Caki2 (cell line): ENCODE measurements at regions not wholly inside any gene's neighbourhood (a gene's known extent, or its start where the extent isn't known, plus 50 kb on each side); places are given as distances from the start of the nearest gene placed in this dataset.
A peak's percentile ranks its signal among the peaks of the same experiment; 100 is the strongest.
"Not testable (repeated sequence)": the region's sequence is repeated elsewhere in the genome, so short reads cannot be mapped to it uniquely, and the experiment has no call there.

Experiments
- DNase-seq: peaks from one replicate; pipeline ENCODE4 v3.0.0-alpha.2; 2015; ENCODE audit warnings: low read depth
- in situ Hi-C: cut with HindIII; loops from 2 replicates; pipeline ENCODE4 v1.10.0; 2016; ENCODE audit warnings: low sequenced_read_pairs, low pct_unique_long_range_greater_than_20kb, mixed read lengths

DNA sequence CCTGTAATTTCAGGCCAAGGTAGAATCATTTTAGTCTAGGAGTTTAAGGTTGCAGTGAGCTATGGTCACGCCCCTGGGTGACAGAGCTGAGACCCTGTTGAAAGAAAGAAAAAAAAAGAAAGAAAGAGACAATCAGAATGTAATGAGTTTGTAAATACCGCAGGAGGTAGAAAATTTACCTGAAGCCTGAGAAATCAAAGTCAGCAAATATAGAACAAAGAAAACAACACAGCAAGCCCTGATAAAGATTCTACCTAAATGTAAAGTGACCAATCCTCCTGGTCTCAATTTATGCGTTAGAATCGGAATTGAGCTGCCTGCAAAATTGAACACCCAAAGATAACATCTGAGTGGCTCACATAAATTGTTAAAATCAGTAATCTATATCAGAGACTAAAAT lies 146.5 kb upstream of the ZNF184 start:
- in situ Hi-C loops: no loop called here
- no peak for DNase-seq

DNA sequence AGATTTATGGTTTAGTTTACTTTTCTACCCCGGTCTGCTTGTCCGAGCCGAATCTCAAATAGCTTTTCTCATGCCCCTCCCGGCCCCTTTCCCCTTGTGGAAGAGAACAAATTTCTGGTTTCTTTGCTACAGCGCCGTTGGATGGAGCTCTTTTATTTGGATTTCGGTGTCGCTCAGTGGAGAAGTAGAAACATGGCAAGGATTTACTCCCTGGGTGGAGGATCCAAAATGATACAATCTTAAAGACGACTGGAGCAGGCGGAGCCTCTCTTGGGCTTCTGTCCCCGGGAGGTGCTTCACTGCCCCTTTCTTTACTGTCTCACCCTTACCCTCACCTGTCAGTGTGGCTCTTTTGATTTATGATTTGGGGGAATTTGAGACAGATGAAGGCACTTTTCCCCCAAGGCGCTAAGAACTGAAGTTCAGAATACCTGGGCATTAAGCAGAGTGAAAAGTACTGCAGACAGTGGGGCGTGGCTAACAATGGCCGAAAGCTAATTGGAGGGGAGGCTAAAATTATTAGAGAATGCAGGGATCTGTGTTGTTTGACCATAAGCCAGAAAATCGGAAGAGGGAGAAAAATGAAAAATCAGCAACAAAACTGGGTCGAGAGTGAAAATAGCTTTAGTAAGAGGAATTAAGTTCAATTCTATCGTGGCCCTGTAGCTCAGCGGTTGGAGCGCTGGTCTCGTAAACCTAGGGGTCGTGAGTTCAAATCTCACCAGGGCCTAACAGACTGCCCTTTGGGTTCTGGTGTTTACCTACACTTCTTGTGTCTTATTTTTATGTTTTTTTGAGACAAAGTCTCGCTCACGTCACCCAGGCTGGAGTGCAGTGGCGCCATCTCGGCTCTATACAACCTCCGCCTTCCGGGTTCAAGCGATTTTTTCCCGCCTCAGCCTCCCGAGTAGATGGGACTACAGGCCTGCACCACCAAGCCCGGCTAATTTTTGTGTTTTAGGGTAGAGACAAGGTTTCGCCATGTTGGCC lies 145.1 kb upstream of the ZNF184 start:
- peak; percentile 74 for DNase-seq
- in situ Hi-C loops: no loop called here

DNA sequence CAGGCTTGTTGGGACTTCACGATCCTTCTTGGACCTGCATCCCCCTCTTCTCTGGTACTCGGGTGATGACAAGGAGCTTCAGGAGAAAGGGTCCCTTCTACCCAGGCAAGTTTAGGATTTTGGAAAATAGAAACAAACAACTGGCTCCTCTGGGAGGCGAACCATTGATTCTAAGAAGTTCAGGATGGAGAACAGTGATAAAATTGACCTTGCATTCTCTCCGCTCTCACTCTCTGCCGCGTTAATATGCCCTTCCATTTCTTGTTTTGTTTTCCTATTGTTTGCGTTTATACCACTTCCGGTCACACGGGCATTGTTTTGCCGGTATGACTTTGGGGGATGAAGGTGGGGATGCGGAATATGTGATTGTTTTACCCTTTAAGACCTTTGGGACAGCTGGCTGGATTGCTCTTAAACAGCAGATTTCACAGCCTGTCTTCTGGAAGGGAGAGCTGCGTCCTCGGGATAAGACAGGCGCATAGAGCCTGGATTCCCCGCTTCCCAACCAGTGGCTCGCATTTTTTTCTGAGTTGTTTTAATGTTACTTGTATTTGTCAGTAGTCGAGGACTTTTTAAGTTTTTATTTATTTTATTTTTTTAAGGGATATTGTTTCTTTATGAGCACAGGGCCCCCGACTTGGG lies 144.3 kb upstream of the ZNF184 start:
- DNase-seq: peak; percentile 46
- in situ Hi-C loops: no loop called here

DNA sequence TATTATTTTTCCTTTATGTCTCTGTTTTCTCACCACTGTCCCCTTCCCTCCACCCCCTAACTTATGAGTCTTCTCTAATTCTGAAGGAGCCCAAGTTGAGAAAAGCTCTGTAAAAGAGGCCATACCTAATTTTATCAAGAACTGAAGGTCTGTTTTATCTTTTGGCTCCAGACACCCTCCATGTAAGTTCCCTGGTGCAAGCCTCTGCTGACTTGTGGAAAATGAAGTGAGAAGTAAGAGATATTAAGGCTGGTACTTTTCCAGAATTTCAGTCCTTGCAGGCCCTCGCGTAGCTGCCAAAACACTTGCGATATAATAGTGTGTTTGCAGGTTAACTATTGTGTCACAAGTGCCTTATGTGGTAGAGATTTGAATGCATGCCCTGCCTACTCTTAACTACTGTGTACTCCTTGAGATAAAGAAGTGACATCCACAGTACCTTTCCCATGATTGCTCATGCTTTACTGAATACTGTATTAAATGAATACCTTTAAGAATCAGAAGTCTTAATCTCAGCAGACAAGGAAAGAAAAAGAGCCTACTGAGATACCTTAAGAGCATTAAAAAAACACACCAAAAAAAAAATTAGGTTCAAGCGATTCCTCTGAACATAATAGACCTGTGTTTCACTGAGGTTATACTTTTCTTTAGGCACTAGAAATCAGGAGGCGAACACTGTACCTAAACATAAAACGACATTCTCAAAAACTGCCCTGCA lies 143.6 kb upstream of the ZNF184 start:
- in situ Hi-C loops: no loop called here
- DNase-seq: no peak

DNA sequence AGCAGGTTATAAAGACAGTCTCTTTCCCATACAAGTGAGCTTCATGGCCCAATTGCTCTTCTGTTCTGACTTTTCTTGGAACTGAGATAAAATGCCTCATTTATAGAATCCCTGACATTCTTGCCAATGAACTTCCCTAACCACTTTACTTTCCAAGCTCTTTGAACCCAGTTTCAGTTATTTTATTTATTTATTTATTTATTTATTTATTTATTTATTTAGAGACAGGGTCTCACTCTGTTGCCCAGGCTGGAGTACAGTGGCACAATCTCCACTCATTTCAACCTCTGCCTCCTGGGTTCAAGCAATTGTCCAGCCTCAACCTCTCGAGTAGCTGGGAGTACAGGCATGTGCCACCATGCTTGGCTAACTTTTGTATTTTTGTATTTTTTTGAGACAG lies 138.5 kb upstream of the ZNF184 start:
- in situ Hi-C loops: no loop called here
- no peak for DNase-seq

DNA sequence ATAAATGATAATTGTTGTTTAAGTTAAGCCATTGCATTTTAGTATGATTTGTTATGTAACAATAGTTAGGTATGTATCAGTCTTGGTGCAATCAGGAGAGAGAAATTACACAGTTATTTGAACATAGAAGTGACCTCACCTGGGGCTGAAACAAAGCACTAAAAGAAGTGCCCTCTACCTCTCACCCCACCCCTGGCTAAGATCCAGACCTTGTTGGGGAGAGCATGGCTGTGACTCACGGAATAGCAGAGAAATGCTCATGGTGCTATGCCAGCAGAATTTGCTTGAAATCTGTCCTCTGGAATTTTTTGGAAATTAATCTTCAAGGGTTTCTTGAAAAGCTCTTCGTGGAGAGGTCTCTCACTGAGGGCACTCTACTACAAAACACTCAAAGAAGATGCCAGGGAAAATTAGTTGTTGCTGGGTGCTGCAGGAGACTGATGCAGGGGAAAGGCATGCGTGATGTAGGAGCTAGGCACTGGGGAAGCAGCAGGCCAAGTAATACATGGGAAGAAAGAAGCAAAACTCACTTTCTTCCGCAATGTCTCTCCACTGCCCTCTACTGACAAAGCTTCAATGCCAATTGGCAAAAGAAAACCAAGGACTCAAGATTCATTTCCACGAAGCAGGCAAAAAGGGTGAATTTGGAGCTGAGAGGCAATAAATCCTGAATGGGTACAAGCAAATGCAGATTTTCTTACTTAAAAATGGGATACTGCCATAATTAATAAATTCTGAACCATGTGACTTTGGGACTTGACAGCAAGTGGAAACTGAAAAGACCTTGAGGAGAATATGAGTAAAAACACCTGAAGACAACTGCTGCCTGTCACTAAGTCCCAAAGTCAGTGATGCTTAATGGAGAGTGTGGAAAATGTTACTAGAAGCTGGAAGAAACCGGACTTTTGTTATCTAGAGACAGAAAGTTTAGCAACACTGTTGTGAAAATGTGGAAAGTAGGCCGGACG lies 136.3 kb upstream of the ZNF184 start:
- DNase-seq: peak; percentile 77
- in situ Hi-C loops: loop anchor here (10.0 kb wide), 1 partner anchor 444 kb away; no protein-coding TSS in a partner anchor

DNA sequence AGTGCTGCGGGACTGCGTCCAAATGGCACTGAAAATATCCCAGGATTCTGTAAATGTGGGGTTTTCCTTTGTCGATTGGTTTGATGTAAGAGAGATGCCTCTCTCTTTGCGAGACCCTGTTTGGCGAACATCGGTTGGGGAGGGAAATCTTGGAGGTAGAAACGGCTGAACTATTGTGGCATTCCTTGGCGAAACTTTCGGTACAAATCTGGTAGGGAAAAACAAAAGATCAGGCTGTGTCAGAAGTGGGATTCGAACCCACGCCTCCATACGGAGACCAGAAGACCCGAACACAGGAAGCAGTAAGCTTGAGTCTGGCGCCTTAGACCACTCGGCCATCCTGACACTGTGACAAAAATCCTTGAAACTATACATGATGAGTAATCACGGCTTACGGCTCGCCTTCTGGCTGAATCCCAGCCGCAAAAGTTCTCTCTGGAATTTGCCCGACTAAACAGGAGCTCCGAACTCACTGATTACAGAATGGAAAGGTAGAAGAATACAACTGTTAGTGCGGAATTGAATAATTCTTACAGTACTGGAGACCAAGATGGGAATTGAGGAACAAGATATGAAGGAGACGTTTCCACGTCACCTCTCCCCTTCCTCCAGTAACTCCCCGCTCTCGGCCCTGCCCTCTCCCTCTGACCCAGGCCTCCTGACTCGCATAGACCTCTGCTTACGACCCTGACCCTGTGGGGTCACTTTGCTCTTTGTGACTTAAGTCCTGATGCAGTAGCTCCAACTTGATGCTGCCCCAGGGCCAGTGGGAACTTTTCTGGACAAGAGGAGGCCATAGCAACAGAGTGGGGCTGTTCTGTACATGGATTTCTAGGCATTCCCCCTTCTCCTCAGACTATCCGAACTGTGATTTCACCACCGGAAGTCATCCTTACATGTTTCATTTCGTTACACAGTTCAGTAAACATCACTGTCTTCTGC lies 132.8 kb upstream of the ZNF184 start:
- peak; percentile 92 for DNase-seq
- in situ Hi-C loops: loop anchor here (10.0 kb wide), 1 partner anchor 441 kb away; no protein-coding TSS in a partner anchor

DNA sequence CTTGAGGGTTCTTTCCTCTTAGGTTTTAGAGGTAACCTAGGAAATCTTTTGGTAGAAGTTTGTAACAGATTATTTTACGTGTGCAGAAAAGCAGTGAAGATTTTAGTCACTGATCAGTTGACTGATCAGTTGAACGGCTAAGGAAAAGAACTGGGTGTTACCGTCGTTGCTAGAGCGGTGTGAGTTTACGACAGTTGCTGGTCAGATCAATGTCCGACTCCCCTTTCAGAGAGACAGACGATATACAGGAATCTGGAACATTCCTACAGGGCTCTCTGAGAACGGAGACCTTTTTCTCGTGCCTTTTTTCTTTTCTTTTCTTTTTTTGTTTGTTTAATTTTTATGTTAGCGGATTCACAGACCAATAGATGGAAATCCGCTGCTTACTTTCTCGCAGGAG lies 132.1 kb upstream of the ZNF184 start:
- in situ Hi-C loops: loop anchor here (10.0 kb wide), 1 partner anchor 440 kb away; no protein-coding TSS in a partner anchor

DNA sequence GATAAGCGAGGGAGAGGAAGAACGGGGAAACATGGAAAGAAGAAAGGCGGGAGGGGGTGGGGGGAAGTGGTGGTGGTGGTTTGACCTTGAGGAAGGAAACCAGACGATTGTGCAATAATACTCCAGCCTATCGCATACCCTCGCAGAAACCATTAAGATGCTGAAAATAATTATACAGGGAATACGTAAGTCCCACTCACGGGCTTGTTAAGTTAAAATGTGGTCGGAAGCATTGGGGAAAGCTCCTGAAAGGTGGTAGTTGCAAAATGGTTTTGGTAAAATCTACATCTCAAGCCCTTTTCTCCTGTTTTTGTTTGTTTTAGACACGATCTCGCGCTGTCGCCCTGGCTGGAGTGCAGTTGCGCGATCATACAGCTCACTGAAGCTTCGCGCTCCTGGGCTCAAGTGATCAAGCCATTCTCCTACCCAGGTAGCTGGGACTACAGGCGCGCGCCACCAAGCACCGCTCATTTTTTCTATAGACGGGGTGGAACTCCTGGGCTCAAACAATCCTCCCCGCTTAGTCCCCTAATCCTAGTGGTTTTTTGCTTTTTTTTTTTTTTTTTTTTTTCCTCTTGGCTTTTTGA lies 128.9 kb upstream of the ZNF184 start:
- peak; percentile 84 for DNase-seq
- in situ Hi-C loops: loop anchor here (10.0 kb wide), 1 partner anchor 437 kb away; no protein-coding TSS in a partner anchor

More for the DNA sequence above, 132.1 kb upstream of the ZNF184 start:
- DNase-seq: no peak

DNA sequence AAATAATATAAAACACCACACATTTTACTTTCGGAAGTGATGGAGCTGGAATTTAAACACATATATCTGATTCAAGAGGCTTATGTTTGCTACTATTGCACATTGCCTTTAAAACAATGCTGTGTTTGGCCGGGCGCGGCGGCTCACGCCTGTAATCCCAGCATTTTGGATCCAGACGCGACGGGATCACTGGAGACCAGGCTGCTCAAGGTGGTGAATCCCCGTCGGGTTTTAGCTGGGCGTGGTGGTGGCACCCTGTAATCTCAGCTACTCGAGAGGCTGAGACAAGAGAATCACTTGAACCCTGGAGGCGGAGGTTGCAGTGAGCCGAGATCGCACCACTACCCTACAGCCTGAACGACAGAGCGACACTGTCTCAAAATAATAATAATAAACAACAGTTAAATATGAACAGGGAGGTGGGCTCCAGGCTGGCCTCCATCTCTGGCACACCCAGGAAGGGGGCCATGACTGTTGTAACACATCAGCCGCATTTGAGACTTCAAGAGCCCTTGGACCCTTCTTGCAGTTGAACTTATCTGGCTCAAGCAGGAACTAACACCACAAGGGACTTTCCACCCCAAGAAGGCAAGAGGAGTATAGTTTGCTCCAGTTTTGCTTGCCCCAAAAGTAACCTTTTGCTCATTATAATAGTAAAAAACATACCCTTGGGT lies 127.1 kb upstream of the ZNF184 start:
- DNase-seq: no peak
- in situ Hi-C loops: loop anchor here (10.0 kb wide), 1 partner anchor 435 kb away; no protein-coding TSS in a partner anchor

DNA sequence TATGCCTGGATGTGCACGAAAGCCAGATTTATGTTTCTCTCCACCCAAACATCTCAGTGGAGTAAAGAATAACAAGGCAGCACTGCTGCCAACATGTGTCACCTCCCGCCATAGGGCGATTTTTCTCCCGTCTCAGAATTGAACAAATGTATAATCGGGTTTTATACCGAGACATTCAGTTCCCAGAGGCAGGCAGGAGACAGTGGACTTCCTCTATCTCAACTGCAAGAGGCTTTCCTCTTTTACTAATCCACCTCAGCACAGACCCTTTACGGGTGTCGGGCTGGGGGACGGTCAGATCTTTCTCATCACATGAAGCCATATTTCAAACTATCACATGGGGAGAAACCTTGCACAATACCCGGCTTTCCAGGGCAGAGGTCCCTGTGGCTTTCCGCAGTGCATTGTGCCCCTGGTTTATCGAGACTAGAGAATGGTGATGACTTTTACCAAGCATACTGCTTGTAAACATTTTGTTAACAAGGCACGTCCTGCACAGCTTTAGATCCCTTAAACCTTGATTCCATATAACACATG lies 124.2 kb upstream of the ZNF184 start:
- in situ Hi-C loops, DNase-seq: not testable (repeated sequence)

DNA sequence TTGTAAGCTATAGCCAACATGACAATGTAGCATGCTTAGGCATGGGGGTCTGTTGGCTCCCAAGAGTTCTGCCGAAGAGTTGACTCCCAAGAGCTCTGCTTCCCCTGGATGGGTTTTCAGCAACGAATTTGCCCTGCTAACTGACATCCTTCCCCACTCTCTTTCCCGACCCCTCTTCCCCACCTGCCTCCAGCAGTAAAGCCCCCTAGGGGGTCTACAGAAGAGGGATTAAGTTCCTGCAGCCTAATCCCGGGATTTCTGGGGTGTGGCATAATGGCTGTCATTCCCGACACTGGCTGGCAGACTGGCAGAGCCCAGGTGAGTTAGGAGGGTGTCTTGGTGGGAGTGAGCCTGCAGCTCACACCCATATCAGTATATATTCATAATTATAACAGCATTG lies 121.0 kb upstream of the ZNF184 start:
- DNase-seq: peak; percentile 24
- in situ Hi-C loops: no loop called here

DNA sequence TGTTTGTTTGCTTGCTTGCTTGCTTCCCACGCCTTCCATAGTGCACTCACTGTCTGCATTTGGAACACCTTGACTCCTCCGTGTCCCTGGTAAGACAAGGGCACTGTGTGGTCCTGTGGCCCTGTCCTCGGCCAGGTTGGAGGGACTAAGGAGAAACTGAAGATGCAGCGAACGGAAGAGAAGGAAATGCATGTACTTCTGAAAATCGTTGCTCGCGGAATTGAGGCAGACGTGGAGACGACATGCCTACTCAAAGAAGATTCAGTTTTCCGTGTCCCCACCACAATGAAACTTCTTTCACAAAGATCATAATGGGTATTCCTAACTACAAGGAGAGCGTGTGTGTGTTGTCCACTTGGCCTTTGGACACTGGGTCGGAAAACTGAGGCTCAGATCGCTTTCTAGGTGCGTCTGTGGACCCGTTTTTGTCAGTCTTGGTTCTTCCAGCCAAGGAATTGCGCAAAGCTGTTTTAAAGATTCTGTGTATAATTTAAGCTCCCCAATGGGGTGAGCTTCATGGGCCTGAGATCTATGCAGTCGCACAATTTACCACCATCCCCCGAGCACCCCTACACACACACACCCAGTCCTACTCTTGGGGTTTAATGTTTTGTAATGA lies 120.4 kb upstream of the ZNF184 start:
- in situ Hi-C loops: no loop called here
- DNase-seq: no peak

DNA sequence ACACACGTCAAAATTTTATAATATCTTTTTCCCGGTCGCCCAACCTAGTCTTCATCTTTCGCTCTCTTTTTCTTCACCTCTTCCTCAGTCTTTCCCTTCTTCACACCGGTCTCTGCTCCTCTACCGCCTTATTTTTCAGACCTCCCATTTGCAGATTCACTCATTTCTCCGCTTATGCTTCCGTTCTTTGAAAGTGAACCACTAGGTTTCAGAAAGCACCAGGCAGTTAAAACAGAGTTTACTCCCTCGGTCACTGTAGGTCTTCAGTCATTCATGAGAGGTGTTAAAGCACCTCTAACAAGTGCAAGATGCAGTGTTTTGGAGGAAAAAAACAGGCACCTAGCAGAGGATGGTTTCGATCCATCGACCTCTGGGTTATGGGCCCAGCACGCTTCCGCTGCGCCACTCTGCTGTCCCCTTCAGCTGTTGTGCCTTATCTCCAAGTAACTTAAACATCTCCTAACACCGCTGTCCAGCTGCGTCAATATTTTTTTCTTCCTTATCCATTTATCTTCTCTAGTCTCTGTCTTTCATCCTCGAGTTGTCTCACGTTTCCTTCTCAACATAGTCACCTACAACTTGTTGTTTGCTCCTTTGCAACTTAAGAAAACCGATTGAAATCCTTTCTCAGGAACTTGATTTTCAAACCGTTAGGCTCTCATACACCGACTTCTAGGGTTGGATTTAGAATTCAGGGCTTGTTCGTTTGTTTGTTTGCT lies 119.7 kb upstream of the ZNF184 start:
- peak; percentile 85 for DNase-seq
- in situ Hi-C loops: no loop called here
